ENCODE measurements at regions not wholly inside any gene's neighbourhood (a gene's known extent, or its start where the extent isn't known, plus 50 kb on each side); places are given as distances from the start of the nearest gene placed in this dataset.

DNA sequence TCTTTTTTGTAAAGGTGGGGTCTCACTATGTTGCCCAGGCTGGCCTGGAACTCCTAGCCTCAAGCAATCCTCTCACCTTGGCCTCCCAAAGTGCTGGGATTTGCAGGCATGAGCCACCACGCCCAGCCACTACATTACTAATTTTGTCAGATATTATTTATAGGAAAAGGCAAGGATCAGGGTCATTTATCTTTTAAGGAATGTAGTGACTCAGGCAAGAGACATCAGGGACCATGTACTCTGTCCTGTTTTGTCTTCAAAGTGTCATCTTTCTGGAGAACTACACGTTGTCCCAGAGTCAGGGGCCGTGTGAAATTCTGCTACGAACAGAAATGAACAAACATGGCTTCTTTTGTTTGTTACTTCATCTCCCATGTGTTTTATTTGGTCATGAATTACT is 105.3 kb downstream of the NPTX2 start:
- DNase-seq = no peak
- Histone ChIP-seq H3K4me3 (no peak overlapping the region), H3K4me1 (no peaks in the 10 kb centered on the region), H3K27me3 (peaks cover 0 to 14% (median 6%) of the 10 kb centered on the region in 7 donors), H3K36me3 (no peaks in the 10 kb centered on the region), H3K27ac (no peak overlapping the region), H3K9me3 (no peaks in the 10 kb centered on the region)
- intact Hi-C loops (cut with DNase I) = no loop called here
- no peak for ATAC-seq
- TF ChIP-seq, protein P1, sequence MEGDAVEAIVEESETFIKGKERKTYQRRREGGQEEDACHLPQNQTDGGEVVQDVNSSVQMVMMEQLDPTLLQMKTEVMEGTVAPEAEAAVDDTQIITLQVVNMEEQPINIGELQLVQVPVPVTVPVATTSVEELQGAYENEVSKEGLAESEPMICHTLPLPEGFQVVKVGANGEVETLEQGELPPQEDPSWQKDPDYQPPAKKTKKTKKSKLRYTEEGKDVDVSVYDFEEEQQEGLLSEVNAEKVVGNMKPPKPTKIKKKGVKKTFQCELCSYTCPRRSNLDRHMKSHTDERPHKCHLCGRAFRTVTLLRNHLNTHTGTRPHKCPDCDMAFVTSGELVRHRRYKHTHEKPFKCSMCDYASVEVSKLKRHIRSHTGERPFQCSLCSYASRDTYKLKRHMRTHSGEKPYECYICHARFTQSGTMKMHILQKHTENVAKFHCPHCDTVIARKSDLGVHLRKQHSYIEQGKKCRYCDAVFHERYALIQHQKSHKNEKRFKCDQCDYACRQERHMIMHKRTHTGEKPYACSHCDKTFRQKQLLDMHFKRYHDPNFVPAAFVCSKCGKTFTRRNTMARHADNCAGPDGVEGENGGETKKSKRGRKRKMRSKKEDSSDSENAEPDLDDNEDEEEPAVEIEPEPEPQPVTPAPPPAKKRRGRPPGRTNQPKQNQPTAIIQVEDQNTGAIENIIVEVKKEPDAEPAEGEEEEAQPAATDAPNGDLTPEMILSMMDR (IDR thresholded peaks at IDR 0.05) = no peak
- 52 to 60% methylated on average over 4 of the region's 4 CpGs for WGBS, 2 donors

DNA sequence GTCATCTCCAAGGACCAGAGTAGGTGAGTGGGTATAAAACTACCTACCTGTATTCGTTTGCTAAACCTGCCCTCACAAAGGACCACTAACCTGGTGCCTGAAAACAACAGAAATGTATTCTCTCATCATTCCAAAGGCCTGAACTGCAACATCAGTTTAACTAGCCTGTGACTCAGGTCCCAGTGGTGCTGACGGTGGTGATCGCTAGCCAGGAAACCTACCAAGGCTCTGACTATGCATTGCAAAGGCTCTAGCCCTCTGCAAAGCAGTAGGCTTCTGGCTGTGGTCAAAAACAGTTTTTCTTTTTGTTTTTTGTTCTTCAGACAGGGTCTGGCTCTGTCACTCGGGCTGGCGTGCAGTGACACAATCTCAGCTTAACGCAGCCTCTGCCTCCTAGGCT is 107.5 kb downstream of the NPTX2 start:
- Histone ChIP-seq H3K4me1 (no peaks in the 10 kb centered on the region), H3K9me3 (no peaks in the 10 kb centered on the region), H3K27me3 (peaks cover 0 to 16% (median 9%) of the 10 kb centered on the region in 7 donors), H3K36me3 (no peaks in the 10 kb centered on the region), H3K27ac (no peak overlapping the region), H3K4me3 (no peak overlapping the region)
- intact Hi-C loops (cut with DNase I) = no loop called here
- ATAC-seq (no peak), DNase-seq (no peak)
- TF ChIP-seq, protein P1 (IDR thresholded peaks at IDR 0.05) = no peak
- 78 to 81% methylated on average over 6 of the region's 6 CpGs for WGBS, 2 donors

DNA sequence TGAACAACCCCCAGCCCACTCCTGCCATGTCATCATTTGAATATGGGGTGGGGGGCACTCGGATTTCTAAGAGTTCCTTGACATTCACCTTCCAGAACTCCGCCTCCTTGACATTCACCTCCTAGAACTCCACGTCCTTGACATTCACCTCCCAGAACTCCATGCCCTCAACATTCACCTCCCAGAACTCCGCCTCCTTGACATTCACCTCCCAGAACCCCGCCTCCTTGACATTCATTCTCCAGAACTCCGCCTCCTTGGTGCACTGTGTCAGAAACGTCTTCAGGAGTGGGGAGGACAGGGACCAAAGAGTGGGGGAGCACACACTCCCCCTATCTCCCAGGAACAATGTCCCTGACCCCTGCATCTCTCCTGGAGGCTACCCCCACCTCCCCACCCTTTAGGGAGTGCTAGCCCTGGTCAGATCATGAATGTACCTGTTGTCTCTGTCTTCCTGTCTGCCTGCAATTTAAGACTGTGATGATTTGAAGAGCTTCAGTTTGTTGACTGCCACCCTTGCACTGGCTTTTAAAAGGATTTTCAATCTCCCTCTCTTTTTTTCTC is 110.1 kb downstream of the NPTX2 start:
- H3K27me3 ChIP-seq = peaks cover 0 to 28% (median 3%) of the 10 kb centered on the region in 7 donors
- no peaks in the 10 kb centered on the region for H3K4me1 ChIP-seq
- WGBS, 2 donors = 53 to 60% methylated on average over 7 of the region's 7 CpGs
- TF ChIP-seq, protein P1 (IDR thresholded peaks at IDR 0.05) = no peak
- H3K9me3 ChIP-seq = no peaks in the 10 kb centered on the region
- H3K4me3 ChIP-seq = no peak overlapping the region
- DNase-seq (no peak), ATAC-seq (no peak)
- H3K27ac ChIP-seq = no peak overlapping the region
- no peaks in the 10 kb centered on the region for H3K36me3 ChIP-seq
- intact Hi-C loops (cut with DNase I) = loop anchor here in 1 of 10 donors (5.0 kb wide), 1 partner anchor 785 kb away; no protein-coding TSS in a partner anchor

DNA sequence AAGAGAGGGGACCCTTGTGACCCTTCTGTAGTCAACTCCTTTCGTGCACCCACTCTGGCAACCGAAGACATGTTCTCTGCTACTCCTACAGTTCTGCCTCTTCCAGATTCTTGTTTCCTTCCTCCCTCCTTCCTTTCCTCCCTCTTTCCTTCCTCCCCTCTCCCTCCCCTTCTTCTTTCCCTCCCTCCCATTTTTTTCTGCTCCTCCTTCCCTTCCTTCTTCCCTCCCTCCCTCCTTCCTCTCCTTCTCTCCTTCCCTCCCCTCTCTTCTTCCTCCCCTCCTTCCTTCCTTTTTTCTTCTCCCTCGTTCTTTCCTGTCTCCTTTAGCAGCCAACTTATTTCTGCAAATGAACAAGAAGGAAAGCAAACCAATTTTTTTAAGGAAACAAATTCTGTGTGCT is 111.5 kb downstream of the NPTX2 start:
- H3K27me3 ChIP-seq = peaks cover 0 to 28% (median 4%) of the 10 kb centered on the region in 7 donors
- no peak overlapping the region for H3K4me3 ChIP-seq
- whole genome bisulfite sequencing, 2 donors = 51 to 52% methylated on average over 3 of the region's 3 CpGs
- intact Hi-C loops (cut with DNase I) = loop anchor here in 1 of 10 donors (5.0 kb wide), 1 partner anchor 786 kb away; no protein-coding TSS in a partner anchor
- TF ChIP-seq, protein P1 (IDR thresholded peaks at IDR 0.05) = no peak
- H3K4me1 ChIP-seq = no peaks in the 10 kb centered on the region
- no peak overlapping the region for H3K27ac ChIP-seq
- no peak for DNase-seq
- no peak for ATAC-seq
- H3K36me3 ChIP-seq = no peaks in the 10 kb centered on the region
- H3K9me3 ChIP-seq = peaks cover 0 to 10% (median 0%) of the 10 kb centered on the region in 11 donors
